ENCODE measurements at regions not wholly inside any gene's neighbourhood (a gene's known extent, or its start where the extent isn't known, plus 50 kb on each side); places are given as distances from the start of the nearest gene placed in this dataset.

- Histone ChIP-seq H4K5ac (ENCODE audit: insufficient read length, low read depth, low read length) (no peak overlapping the region), H3K4me1 (ENCODE audit: insufficient read depth, low read length) (no peaks in the 10 kb centered on the region), H3K56ac (ENCODE audit: insufficient read length, low read depth, low read length) (no peak overlapping the region), H3K79me1 (ENCODE audit: insufficient read depth, low read depth, low read length, poor library complexity, severe bottlenecking) (no peaks in the 10 kb centered on the region), H3K23me2 (ENCODE audit: insufficient read length, low read depth, low read length, poor library complexity, severe bottlenecking) (no peaks in the 10 kb centered on the region), H3K18ac (ENCODE audit: insufficient read length, low read depth, low read length) (no peak overlapping the region), H3K27me3 (ENCODE audit: insufficient read depth, low read length) (no peaks in the 10 kb centered on the region), H2BK12ac (ENCODE audit: insufficient read length, low read depth, low read length) (no peak overlapping the region), H4K91ac (ENCODE audit: insufficient read length, low read depth, low read length) (no peak overlapping the region), H3K4me2 (ENCODE audit: insufficient read depth, insufficient read length, low read length) (no peak overlapping the region), H4K20me1 (ENCODE audit: control insufficient read depth, insufficient read depth, insufficient read length) (no peaks in the 10 kb centered on the region), H2BK20ac (ENCODE audit: low read depth, low read length, poor library complexity, severe bottlenecking) (no peak overlapping the region), H2BK120ac (ENCODE audit: low read depth, low read length, poor library complexity, severe bottlenecking) (no peak overlapping the region), H3T11ph (ENCODE audit: low read length) (no peak overlapping the region), H3K9ac (ENCODE audit: extremely low read depth, insufficient read length, low read length) (no peak overlapping the region), H3K14ac (ENCODE audit: insufficient read depth, low read length) (no peak overlapping the region), H3K79me2 (ENCODE audit: insufficient read depth, low read length) (no peaks in the 10 kb centered on the region), H2BK5ac (ENCODE audit: insufficient read length, low read length) (no peak overlapping the region), H3K4ac (ENCODE audit: low read depth, low read length) (no peak overlapping the region), H2AK5ac (ENCODE audit: insufficient read length, low read length) (no peak overlapping the region), H4K8ac (replicated peaks; ENCODE audit: insufficient read length, low read depth, low read length) (no peak overlapping the region), H2AFZ (ENCODE audit: low read length) (no peak overlapping the region), H3K27ac (ENCODE audit: insufficient read length, low read depth, low read length) (no peak overlapping the region), H2BK15ac (ENCODE audit: low read depth, low read length) (no peak overlapping the region), H3K23ac (ENCODE audit: insufficient read length, low read depth, low read length) (no peak overlapping the region), H3K9me3 (ENCODE audit: control insufficient read depth, low read depth, low read length) (no peaks in the 10 kb centered on the region)
- peaks cover 0 to 3% (median 2%) of the 10 kb centered on the region in 3 experiments; a peak in 1 of 7 replicates for H3K36me3 Mint-ChIP-seq (ENCODE audit: insufficient read depth in 1 of 3, low read depth in 3 of 3)
- no peak overlapping the region for H3K27ac Mint-ChIP-seq
- H3K9me3 Mint-ChIP-seq, result peaks cover 3 to 5% of the 10 kb centered on the region in 2 experiments; a peak in 2 of 5 replicates
- no peak for TF ChIP-seq CTCF (conservative IDR thresholded peaks at IDR 0.05)
- DNase-seq, result no peak
- H3K27me3 Mint-ChIP-seq (ENCODE audit: low read depth), result no peaks in the 10 kb centered on the region
- no peak overlapping the region for H3K4me3 Mint-ChIP-seq
- WGBS (ENCODE audit: extremely low coverage, insufficient read length, low lambda C conversion rate), result no CpG with 5 or more reads among the region's 1 CpG
- peaks cover 8 to 9% of the 10 kb centered on the region in 2 experiments; a peak in 3 of 4 replicates for H3K4me1 Mint-ChIP-seq
Observed at GRCh38 chr6:119902681-119903080, 553.1 kb upstream of the MAN1A1 start.

All from H9 (cell line).